ENCODE measurements at regions not wholly inside any gene's neighbourhood (a gene's known extent, or its start where the extent isn't known, plus 50 kb on each side); places are given as distances from the start of the nearest gene placed in this dataset.

- no peaks in the 10 kb centered on the region for H3K36me3 ChIP-seq (ENCODE audit: control insufficient read depth, insufficient read depth, low read length)
- H3K4me3 ChIP-seq (ENCODE audit: low read length) = no peak overlapping the region
- no peak for DNase-seq (ENCODE audit: low read depth, low spot score)
- H3K4me1 ChIP-seq (ENCODE audit: control insufficient read depth, insufficient read depth, low read length) = no peaks in the 10 kb centered on the region
- H3K27me3 ChIP-seq (ENCODE audit: control insufficient read depth, insufficient read depth, low read length) = no peaks in the 10 kb centered on the region
- no peak overlapping the region for H3K27ac ChIP-seq (ENCODE audit: low read length)
- WGBS (ENCODE audit: insufficient coverage, insufficient read length) = no CpG with 5 or more reads among the region's 3 CpGs
- H3K9me3 ChIP-seq (ENCODE audit: control insufficient read depth, insufficient read depth, low read length) = no peaks in the 10 kb centered on the region
Measured at GRCh38 chr16:17798716-17799115, 328.0 kb upstream of the XYLT1 start.

GRCh38 chr16:17793354-17793753 lies 322.6 kb upstream of the XYLT1 start:
- no CpG with 5 or more reads among the region's 1 CpG for WGBS (ENCODE audit: insufficient coverage, insufficient read length)
- H3K36me3 ChIP-seq (ENCODE audit: control insufficient read depth, insufficient read depth, low read length) = no peaks in the 10 kb centered on the region
- no peaks in the 10 kb centered on the region for H3K9me3 ChIP-seq (ENCODE audit: control insufficient read depth, insufficient read depth, low read length)
- DNase-seq (ENCODE audit: low read depth, low spot score) = no peak
- no peaks in the 10 kb centered on the region for H3K4me1 ChIP-seq (ENCODE audit: control insufficient read depth, insufficient read depth, low read length)
- no peak overlapping the region for H3K27ac ChIP-seq (ENCODE audit: low read length)
- no peaks in the 10 kb centered on the region for H3K27me3 ChIP-seq (ENCODE audit: control insufficient read depth, insufficient read depth, low read length)
- H3K4me3 ChIP-seq (ENCODE audit: low read length) = no peak overlapping the region

- no CpG with 5 or more reads among the region's 6 CpGs for WGBS (ENCODE audit: insufficient coverage, insufficient read length)
- no peaks in the 10 kb centered on the region for H3K27me3 ChIP-seq (ENCODE audit: control insufficient read depth, insufficient read depth, low read length)
- peak; percentile 27 for DNase-seq (ENCODE audit: low read depth, low spot score)
- H3K4me1 ChIP-seq (ENCODE audit: control insufficient read depth, insufficient read depth, low read length) = no peaks in the 10 kb centered on the region
- no peaks in the 10 kb centered on the region for H3K9me3 ChIP-seq (ENCODE audit: control insufficient read depth, insufficient read depth, low read length)
- no peaks in the 10 kb centered on the region for H3K36me3 ChIP-seq (ENCODE audit: control insufficient read depth, insufficient read depth, low read length)
- H3K27ac ChIP-seq (ENCODE audit: low read length) = no peak overlapping the region
- no peak overlapping the region for H3K4me3 ChIP-seq (ENCODE audit: low read length)
Measured at GRCh38 chr16:17784073-17784472, 313.3 kb upstream of the XYLT1 start.

GRCh38 chr16:17780181-17780580 lies 309.4 kb upstream of the XYLT1 start:
- Histone ChIP-seq H3K27ac (ENCODE audit: low read length) (no peak overlapping the region), H3K4me3 (ENCODE audit: low read length) (no peak overlapping the region), H3K27me3 (ENCODE audit: control insufficient read depth, insufficient read depth, low read length) (no peaks in the 10 kb centered on the region), H3K36me3 (ENCODE audit: control insufficient read depth, insufficient read depth, low read length) (no peaks in the 10 kb centered on the region), H3K4me1 (ENCODE audit: control insufficient read depth, insufficient read depth, low read length) (peaks cover 3% of the 10 kb centered on the region; the same call in 1 of the 2 replicates), H3K9me3 (ENCODE audit: control insufficient read depth, insufficient read depth, low read length) (no peaks in the 10 kb centered on the region)
- WGBS (ENCODE audit: insufficient coverage, insufficient read length) = no CpG with 5 or more reads among the region's 5 CpGs
- DNase-seq (ENCODE audit: low read depth, low spot score) = no peak

- Histone ChIP-seq H3K27ac (ENCODE audit: low read length) (no peak overlapping the region), H3K27me3 (ENCODE audit: control insufficient read depth, insufficient read depth, low read length) (no peaks in the 10 kb centered on the region), H3K4me3 (ENCODE audit: low read length) (no peak overlapping the region), H3K9me3 (ENCODE audit: control insufficient read depth, insufficient read depth, low read length) (no peaks in the 10 kb centered on the region), H3K4me1 (ENCODE audit: control insufficient read depth, insufficient read depth, low read length) (peaks cover 3% of the 10 kb centered on the region; the same call in 1 of the 2 replicates), H3K36me3 (ENCODE audit: control insufficient read depth, insufficient read depth, low read length) (no peaks in the 10 kb centered on the region)
- DNase-seq (ENCODE audit: low read depth, low spot score) = no peak
- WGBS (ENCODE audit: insufficient coverage, insufficient read length) = no CpG with 5 or more reads among the region's 3 CpGs
Measured at GRCh38 chr16:17777408-17777863, 306.7 kb upstream of the XYLT1 start.

- no CpG with 5 or more reads among the region's 9 CpGs for WGBS (ENCODE audit: insufficient coverage, insufficient read length)
- Histone ChIP-seq H3K9me3 (ENCODE audit: control insufficient read depth, insufficient read depth, low read length) (no peaks in the 10 kb centered on the region), H3K27me3 (ENCODE audit: control insufficient read depth, insufficient read depth, low read length) (no peaks in the 10 kb centered on the region), H3K27ac (ENCODE audit: low read length) (no peak overlapping the region), H3K4me1 (ENCODE audit: control insufficient read depth, insufficient read depth, low read length) (peaks cover 3% of the 10 kb centered on the region; the same call in 1 of the 2 replicates), H3K4me3 (ENCODE audit: low read length) (no peak overlapping the region), H3K36me3 (ENCODE audit: control insufficient read depth, insufficient read depth, low read length) (no peaks in the 10 kb centered on the region)
- DNase-seq (ENCODE audit: low read depth, low spot score) = no peak
Measured at GRCh38 chr16:17776888-17777287, 306.1 kb upstream of the XYLT1 start.

GRCh38 chr16:17776465-17776864 lies 305.7 kb upstream of the XYLT1 start:
- Histone ChIP-seq H3K4me1 (ENCODE audit: control insufficient read depth, insufficient read depth, low read length) (peaks cover 3% of the 10 kb centered on the region; the same call in 1 of the 2 replicates), H3K27ac (ENCODE audit: low read length) (no peak overlapping the region), H3K4me3 (ENCODE audit: low read length) (no peak overlapping the region), H3K27me3 (ENCODE audit: control insufficient read depth, insufficient read depth, low read length) (no peaks in the 10 kb centered on the region), H3K9me3 (ENCODE audit: control insufficient read depth, insufficient read depth, low read length) (no peaks in the 10 kb centered on the region), H3K36me3 (ENCODE audit: control insufficient read depth, insufficient read depth, low read length) (no peaks in the 10 kb centered on the region)
- no peak for DNase-seq (ENCODE audit: low read depth, low spot score)
- no CpG with 5 or more reads among the region's 1 CpG for WGBS (ENCODE audit: insufficient coverage, insufficient read length)

- DNase-seq (ENCODE audit: low read depth, low spot score) = no peak
- Histone ChIP-seq H3K4me3 (ENCODE audit: low read length) (no peak overlapping the region), H3K27ac (ENCODE audit: low read length) (no peak overlapping the region), H3K27me3 (ENCODE audit: control insufficient read depth, insufficient read depth, low read length) (no peaks in the 10 kb centered on the region), H3K4me1 (ENCODE audit: control insufficient read depth, insufficient read depth, low read length) (peaks cover 3% of the 10 kb centered on the region; the same call in 1 of the 2 replicates), H3K36me3 (ENCODE audit: control insufficient read depth, insufficient read depth, low read length) (no peaks in the 10 kb centered on the region), H3K9me3 (ENCODE audit: control insufficient read depth, insufficient read depth, low read length) (no peaks in the 10 kb centered on the region)
- no CpG with 5 or more reads among the region's 4 CpGs for WGBS (ENCODE audit: insufficient coverage, insufficient read length)
Measured at GRCh38 chr16:17775061-17775460, 304.3 kb upstream of the XYLT1 start.

GRCh38 chr16:17773698-17774101 lies 302.9 kb upstream of the XYLT1 start:
- H3K27ac ChIP-seq (ENCODE audit: low read length) = no peak overlapping the region

GRCh38 chr16:17770104-17770503 lies 299.3 kb upstream of the XYLT1 start:
- Histone ChIP-seq H3K4me3 (ENCODE audit: low read length) (no peak overlapping the region), H3K9me3 (ENCODE audit: control insufficient read depth, insufficient read depth, low read length) (no peaks in the 10 kb centered on the region), H3K27ac (ENCODE audit: low read length) (no peak overlapping the region), H3K27me3 (ENCODE audit: control insufficient read depth, insufficient read depth, low read length) (no peaks in the 10 kb centered on the region), H3K36me3 (ENCODE audit: control insufficient read depth, insufficient read depth, low read length) (no peaks in the 10 kb centered on the region), H3K4me1 (ENCODE audit: control insufficient read depth, insufficient read depth, low read length) (peaks cover 1% of the 10 kb centered on the region; the same call in 1 of the 2 replicates)
- WGBS (ENCODE audit: insufficient coverage, insufficient read length) = no CpG with 5 or more reads among the region's 2 CpGs
- DNase-seq (ENCODE audit: low read depth, low spot score) = no peak

More at GRCh38 chr16:17773698-17774101, 302.9 kb upstream of the XYLT1 start:
- no CpG with 5 or more reads among the region's 10 CpGs for WGBS (ENCODE audit: insufficient coverage, insufficient read length)
- no peak for DNase-seq (ENCODE audit: low read depth, low spot score)
- Histone ChIP-seq H3K27me3 (ENCODE audit: control insufficient read depth, insufficient read depth, low read length) (no peaks in the 10 kb centered on the region), H3K4me3 (ENCODE audit: low read length) (no peak overlapping the region), H3K9me3 (ENCODE audit: control insufficient read depth, insufficient read depth, low read length) (no peaks in the 10 kb centered on the region), H3K4me1 (ENCODE audit: control insufficient read depth, insufficient read depth, low read length) (peaks cover 3% of the 10 kb centered on the region; the same call in 1 of the 2 replicates), H3K36me3 (ENCODE audit: control insufficient read depth, insufficient read depth, low read length) (no peaks in the 10 kb centered on the region)

GRCh38 chr16:17769065-17769464 lies 298.3 kb upstream of the XYLT1 start:
- no peak overlapping the region for H3K4me3 ChIP-seq (ENCODE audit: low read length)
- peaks cover 1% of the 10 kb centered on the region; the same call in 1 of the 2 replicates for H3K4me1 ChIP-seq (ENCODE audit: control insufficient read depth, insufficient read depth, low read length)
- DNase-seq (ENCODE audit: low read depth, low spot score) = no peak
- H3K36me3 ChIP-seq (ENCODE audit: control insufficient read depth, insufficient read depth, low read length) = no peaks in the 10 kb centered on the region
- no peaks in the 10 kb centered on the region for H3K9me3 ChIP-seq (ENCODE audit: control insufficient read depth, insufficient read depth, low read length)
- no peaks in the 10 kb centered on the region for H3K27me3 ChIP-seq (ENCODE audit: control insufficient read depth, insufficient read depth, low read length)
- WGBS (ENCODE audit: insufficient coverage, insufficient read length) = no CpG with 5 or more reads among the region's 1 CpG
- H3K27ac ChIP-seq (ENCODE audit: low read length) = no peak overlapping the region
